ENCODE measurements at regions not wholly inside any gene's neighbourhood (a gene's known extent, or its start where the extent isn't known, plus 50 kb on each side); places are given as distances from the start of the nearest gene placed in this dataset.
"Not testable (repeated sequence)": the region's sequence is repeated elsewhere in the genome, so short reads cannot be mapped to it uniquely, and the experiment has no call there.

DNA sequence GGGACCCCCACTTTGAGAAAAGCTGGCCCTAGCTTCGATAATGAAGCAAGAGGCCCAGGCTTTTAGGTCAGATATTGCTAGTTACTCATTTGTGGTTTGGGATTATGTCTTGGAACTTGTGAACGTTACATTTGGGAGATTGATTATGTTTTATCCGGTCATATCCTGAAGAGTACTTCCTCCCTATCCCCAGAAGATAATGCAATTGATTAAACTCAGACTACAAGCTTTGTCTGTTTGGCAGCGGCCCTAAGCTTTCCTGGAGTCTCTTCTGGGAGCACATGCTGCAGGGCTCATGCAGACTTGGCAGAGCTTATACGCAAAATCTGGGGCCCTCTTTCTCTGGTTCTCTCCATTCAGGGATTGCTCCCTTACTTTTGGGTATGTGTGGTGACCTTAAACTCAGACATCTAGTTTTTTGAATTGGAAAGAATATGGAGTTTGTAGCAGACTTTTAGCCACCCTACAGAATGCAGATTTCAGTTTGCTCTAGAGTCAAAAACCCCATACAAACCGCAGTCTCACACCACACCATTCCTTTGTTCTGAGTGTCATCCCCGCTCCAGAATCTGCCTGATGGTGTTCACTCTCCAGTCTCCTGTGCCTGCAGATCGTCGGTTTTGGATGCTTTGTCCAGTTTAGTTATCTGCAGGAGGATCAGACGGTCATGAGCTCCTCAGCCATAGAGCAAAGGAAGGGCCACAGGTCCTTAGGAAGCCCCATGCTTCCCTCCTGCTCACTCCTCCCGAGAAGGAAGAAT is 449.5 kb upstream of the TRPC7 start:
- no peak for DNase-seq (ENCODE audit: low read depth, low spot score)
- in situ Hi-C loops (cut with HindIII; ENCODE audit: low pct_unique_long_range_greater_than_20kb, low sequenced_read_pairs): no loop called here

DNA sequence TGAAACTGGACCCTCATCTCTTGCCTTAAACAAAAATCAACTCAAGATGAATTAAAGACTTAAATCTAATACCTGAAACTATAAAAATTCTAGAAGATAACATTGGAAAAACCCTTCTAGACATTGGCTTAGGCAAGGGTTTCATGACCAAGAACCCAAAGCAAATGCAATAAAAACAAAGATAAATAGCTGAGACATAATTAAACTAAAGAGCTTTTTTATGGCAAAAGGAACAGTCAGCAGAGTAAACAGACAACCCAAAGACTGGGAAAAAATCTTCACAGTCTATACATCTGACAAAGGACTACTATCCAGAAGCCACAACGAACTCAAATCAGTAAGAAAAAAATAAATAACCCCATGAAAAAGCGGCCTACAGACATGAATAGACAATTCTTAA is 446.9 kb upstream of the TRPC7 start:
- DNase-seq (ENCODE audit: low read depth, low spot score); in situ Hi-C loops (cut with HindIII; ENCODE audit: low pct_unique_long_range_greater_than_20kb, low sequenced_read_pairs): not testable (repeated sequence)

- DNase-seq (ENCODE audit: low read depth, low spot score): no peak
- in situ Hi-C loops (cut with HindIII; ENCODE audit: low pct_unique_long_range_greater_than_20kb, low sequenced_read_pairs): no loop called here
Observed at GRCh38 chr5:136811551-136811950, 446.2 kb upstream of the TRPC7 start.

DNA sequence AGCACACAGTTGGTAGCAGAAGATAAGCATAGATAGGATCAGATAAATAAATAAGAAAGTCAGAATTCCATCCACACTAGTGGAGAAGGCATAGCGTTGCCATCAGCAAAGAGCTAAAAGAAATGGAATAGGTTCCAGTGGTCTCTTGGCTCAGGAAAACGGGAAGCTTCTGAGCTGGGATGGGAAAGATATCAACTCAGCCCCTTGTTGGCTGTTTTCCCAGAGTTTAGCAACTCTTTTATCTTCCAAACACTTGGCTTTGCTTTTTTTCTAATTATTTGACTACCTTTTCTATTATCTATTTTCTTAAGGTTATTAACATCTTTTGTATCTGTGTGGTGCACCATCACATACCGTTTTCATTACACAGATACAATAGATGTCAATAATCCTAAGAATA is 445.7 kb upstream of the TRPC7 start:
- in situ Hi-C loops (cut with HindIII; ENCODE audit: low pct_unique_long_range_greater_than_20kb, low sequenced_read_pairs): no loop called here
- DNase-seq (ENCODE audit: low read depth, low spot score): no peak

DNA sequence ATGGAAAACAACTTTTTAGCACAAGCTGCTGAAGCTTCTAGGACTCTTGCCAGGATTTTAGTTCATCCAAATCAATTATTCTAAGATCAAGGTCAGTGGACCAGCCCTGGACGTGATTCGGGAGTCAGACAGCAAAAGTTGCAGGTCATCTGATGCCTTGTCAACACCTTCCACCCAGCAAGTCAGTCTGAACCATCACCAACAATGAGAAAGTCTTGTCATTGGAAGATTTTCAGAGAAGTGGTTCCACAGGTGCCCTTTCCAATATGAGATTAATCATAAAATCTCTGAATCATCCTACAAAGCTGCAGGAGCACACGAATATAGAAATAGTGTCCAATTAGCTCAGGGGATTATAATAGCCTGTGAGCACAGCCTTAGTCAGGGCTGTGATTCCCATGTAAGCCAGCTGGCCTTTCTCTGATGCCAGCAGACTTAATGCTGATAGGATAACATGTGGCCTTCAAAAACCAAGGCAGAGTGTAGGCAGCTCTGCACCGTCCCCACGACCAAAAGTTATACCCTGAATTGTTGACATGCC is 445.0 kb upstream of the TRPC7 start:
- in situ Hi-C loops (cut with HindIII; ENCODE audit: low pct_unique_long_range_greater_than_20kb, low sequenced_read_pairs): no loop called here
- no peak for DNase-seq (ENCODE audit: low read depth, low spot score)

GRCh38 chr5:136809382-136809781 is 444.0 kb upstream of the TRPC7 start:
- in situ Hi-C loops (cut with HindIII; ENCODE audit: low pct_unique_long_range_greater_than_20kb, low sequenced_read_pairs): no loop called here
- no peak for DNase-seq (ENCODE audit: low read depth, low spot score)

DNA sequence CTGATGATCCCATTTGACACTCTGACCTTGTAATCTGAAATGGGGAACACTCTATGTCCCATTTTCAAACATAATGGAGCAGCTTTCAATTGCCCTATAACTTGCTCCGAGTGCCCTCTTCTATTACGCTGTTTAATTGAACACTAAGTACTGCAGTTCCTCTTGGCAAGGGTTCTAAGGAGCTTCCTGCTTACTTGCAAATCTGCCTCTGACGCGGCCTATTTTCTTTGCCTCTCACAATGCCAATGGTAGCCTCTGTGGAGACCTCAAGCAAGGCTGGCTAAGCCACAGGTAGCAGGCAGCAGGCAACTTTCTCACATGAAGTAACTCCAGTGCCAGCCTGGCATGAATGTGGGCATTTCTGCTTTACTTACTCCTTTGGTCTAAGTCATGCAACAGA is 443.4 kb upstream of the TRPC7 start:
- in situ Hi-C loops (cut with HindIII; ENCODE audit: low pct_unique_long_range_greater_than_20kb, low sequenced_read_pairs): no loop called here
- no peak for DNase-seq (ENCODE audit: low read depth, low spot score)

DNA sequence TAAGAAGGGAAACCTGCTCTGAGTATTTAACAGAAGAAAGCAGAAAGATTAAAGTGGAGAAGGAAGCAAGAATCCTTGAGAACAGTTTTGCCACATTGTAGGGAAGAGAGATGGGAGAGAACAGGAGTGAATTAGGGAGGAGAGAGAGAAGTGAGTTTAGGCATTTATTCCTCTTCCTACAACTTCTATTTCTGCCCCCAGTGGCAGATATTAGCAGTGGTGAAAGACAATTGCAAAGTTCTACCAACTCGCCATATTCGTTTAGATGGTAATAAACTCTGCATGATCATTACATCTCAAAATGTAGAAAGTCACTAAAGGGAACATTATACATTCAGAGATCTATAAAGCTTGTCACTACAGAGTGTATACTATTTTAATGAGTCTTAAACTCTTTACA is 440.1 kb upstream of the TRPC7 start:
- in situ Hi-C loops (cut with HindIII; ENCODE audit: low pct_unique_long_range_greater_than_20kb, low sequenced_read_pairs): no loop called here

GRCh38 chr5:136802383-136802782 is 437.0 kb upstream of the TRPC7 start:
- in situ Hi-C loops (cut with HindIII; ENCODE audit: low pct_unique_long_range_greater_than_20kb, low sequenced_read_pairs): no loop called here

More for the DNA sequence above, 440.1 kb upstream of the TRPC7 start:
- no peak for DNase-seq (ENCODE audit: low read depth, low spot score)

DNA sequence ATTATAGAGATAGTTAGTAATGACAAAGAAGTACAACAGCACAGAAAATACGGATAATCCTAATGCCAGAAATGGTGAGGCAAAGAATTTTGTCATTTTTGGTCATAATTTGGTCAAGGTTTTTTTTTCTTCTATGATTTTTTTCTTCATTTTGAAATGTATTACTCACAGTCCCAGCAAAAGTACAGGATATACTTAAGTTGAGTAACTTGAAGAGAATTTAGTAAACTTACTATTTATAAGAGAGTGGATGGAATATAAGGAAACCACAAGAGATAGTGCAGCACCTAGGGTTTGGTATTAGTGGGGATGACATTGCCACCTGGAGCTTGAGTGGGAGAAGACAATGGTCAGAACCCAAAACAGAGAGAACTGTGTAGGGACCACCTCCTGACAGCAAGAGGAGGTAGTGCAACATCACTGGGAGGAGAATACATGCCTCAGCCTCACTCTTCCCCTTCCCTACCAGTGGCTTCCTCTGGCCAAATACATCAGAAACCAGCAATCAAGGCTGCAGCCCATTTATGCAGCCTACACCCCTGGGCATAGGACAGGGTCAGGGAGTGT is 434.5 kb upstream of the TRPC7 start:
- no peak for DNase-seq (ENCODE audit: low read depth, low spot score)
- in situ Hi-C loops (cut with HindIII; ENCODE audit: low pct_unique_long_range_greater_than_20kb, low sequenced_read_pairs): no loop called here

More at GRCh38 chr5:136802383-136802782, 437.0 kb upstream of the TRPC7 start:
- peak; percentile 32 for DNase-seq (ENCODE audit: low read depth, low spot score)

DNA sequence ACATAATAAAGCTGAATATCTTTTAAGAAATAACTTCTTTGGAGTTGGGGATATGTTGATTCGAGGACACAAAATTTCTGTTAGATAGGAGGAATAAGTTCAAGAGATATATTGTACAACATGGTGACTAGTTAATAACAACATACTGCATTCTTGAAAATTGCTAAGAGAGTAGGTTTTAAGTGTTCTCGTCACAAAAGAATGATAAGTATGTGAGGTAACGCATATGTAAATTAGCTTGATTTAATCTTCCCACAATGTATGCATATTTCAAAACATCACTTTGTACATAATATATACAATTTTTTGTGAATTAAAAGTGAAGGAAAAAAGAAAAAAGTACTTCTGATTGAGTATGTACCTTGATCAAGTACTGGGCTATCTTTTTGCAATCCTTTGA is 428.0 kb upstream of the TRPC7 start:
- in situ Hi-C loops (cut with HindIII; ENCODE audit: low pct_unique_long_range_greater_than_20kb, low sequenced_read_pairs): no loop called here
- no peak for DNase-seq (ENCODE audit: low read depth, low spot score)

DNA sequence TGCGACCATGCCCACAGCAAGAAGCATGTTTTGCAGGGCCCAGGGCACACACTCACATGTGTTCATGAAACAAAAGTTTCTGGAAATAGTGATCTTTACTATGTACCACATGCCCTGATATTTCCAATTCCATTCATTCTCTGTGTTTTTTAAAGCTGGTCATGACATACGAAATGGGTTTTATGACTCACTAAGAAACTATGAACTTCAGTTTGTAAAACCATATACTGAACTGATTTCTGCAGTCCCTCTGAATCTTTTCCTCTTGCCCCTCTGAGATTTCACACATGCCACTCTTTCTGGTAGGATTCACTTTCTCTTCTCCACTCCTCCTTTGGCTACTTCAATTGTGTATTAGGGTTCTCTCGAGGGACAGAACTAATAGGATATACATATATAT is 416.1 kb upstream of the TRPC7 start:
- in situ Hi-C loops (cut with HindIII; ENCODE audit: low pct_unique_long_range_greater_than_20kb, low sequenced_read_pairs): no loop called here
- DNase-seq (ENCODE audit: low read depth, low spot score): no peak

GRCh38 chr5:136780518-136780917 is 415.2 kb upstream of the TRPC7 start:
- in situ Hi-C loops (cut with HindIII; ENCODE audit: low pct_unique_long_range_greater_than_20kb, low sequenced_read_pairs): no loop called here
- DNase-seq (ENCODE audit: low read depth, low spot score): peak; percentile 29

DNA sequence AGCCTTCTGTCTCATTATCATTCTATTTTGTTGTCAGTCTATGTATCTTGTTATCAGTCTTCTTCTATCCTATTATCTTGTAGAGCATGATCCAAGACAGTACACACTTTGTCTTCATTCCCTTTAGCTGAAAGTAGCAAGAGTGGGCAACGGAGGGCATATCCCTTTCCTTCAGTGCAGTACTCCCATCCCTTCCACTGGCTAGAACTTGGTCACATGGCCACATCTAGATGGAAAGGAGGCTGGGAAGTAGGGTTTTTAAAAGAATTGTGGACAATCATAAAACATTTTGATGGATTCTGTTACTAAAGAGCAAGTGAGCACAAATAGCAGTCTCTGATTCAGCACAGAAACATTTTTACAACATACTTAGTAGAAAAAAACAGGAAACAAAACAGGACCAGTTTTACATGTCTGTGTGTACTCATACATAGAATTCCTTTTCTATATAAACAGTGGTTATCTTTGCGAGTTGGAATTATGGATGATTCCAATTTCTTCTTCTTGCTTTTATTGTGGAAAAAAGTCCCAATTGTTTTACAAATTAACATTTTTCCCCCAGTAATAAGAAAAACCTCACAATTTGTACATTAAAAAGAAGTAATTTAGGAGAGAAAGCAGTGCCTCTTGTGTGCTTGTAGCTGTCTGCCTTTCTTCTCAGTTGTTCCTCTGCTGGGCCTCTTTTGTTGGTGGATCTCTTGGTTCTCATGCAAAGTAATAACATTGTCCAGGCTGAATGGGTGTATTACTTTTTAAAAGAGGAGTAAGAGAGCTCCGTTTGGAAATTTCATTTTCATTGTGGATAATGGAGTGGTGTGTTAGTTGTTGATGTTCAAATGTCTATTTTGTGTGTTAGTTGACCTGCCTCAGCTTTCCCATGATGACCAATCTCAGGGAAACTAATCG is 410.9 kb upstream of the TRPC7 start:
- no peak for DNase-seq (ENCODE audit: low read depth, low spot score)
- in situ Hi-C loops (cut with HindIII; ENCODE audit: low pct_unique_long_range_greater_than_20kb, low sequenced_read_pairs): no loop called here

DNA sequence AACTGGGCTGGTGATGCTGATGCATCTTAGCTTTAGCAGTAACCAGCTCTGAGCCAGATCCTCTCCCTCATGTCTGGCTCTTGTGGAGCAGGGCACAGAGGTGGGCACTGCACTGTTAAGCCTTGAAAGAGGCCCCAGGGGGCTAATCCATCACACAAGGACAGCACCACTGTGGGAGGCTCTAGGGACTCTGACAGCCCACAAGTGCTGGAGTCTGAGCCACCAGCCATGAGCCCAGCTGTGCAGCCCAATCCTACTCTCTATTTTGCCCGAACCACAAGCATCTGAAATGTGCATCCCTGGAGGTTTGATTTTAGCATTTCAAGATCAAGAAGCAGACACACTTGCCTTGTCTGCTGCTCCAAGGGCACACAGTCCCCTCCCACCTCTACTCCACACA is 407.1 kb upstream of the TRPC7 start:
- in situ Hi-C loops (cut with HindIII; ENCODE audit: low pct_unique_long_range_greater_than_20kb, low sequenced_read_pairs): no loop called here
- DNase-seq (ENCODE audit: low read depth, low spot score): no peak

DNA sequence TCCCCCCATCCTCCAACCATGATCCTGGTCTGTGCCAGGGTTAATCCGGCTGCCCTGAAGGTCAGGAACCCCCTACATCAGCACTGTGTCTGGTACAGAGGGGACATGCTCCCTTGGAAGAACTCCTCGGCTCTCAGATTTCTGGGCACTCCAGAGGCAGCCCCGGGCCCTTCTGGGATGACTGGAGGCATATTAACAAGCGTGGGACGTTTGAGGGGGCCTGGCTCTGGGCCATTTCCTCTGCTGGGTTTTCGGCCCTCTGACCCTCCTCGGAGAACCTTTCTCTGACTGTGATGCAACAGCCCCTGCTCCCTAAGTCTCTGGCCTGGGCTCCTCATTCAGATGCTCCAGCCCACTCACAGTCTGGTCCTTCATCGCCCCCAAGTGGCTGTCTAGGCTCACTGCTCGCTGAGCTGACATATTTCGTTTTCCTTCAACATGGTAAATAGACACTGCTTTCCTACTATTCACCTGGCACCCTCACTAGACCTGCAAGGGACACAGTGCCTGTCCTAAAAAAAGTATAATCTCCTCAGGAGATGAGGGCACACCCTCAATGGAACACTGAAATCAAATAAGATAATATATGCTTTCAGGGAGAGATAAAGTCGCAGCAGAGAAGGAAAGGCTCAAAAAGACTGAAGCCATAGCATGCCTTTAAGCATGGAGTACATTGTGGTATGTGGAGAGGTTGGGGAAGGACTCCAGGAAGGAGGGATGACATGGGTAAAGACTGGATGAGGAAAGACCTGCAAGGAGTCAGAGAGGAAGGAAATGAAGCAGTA is 404.7 kb upstream of the TRPC7 start:
- DNase-seq (ENCODE audit: low read depth, low spot score): peak; percentile 79
- in situ Hi-C loops (cut with HindIII; ENCODE audit: low pct_unique_long_range_greater_than_20kb, low sequenced_read_pairs): no loop called here

DNA sequence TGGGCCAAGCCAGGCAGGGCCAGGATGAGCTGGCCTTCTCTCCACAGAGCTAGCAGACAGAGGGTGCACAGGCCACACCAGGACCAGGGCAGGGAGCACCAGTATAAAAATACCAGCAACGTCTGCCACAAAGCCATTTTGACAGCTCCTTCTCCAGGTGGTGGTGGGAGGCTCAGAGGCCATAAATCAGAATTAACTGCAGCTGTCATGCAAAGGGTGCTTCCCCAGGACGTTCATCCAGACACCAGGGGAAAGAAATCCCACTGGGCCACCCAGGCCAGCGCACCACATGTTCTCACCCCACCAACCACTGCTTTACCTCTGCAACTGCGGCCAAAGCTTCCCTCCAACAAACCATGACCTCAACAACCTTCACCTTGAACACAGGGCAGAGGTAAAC is 403.7 kb upstream of the TRPC7 start:
- in situ Hi-C loops (cut with HindIII; ENCODE audit: low pct_unique_long_range_greater_than_20kb, low sequenced_read_pairs): no loop called here

GRCh38 chr5:136768457-136768856 is 403.1 kb upstream of the TRPC7 start:
- DNase-seq (ENCODE audit: low read depth, low spot score): no peak
- in situ Hi-C loops (cut with HindIII; ENCODE audit: low pct_unique_long_range_greater_than_20kb, low sequenced_read_pairs): no loop called here

More for the DNA sequence above, 403.7 kb upstream of the TRPC7 start:
- DNase-seq (ENCODE audit: low read depth, low spot score): no peak
